Cardiac muscle cell (in vitro differentiated cells and primary cell): ENCODE measurements at regions not wholly inside any gene's neighbourhood (a gene's known extent, or its start where the extent isn't known, plus 50 kb on each side); places are given as distances from the start of the nearest gene placed in this dataset.
"Not testable (repeated sequence)": the region's sequence is repeated elsewhere in the genome, so short reads cannot be mapped to it uniquely, and the experiment has no call there.

Source experiments
- DNase-seq, 2 donors: peaks; one replicate each; pipeline versions ENCODE4 v3.0.0 to v3.0.0-alpha.2; 2010 to 2017; ENCODE audit warnings: low read depth in 1 of 2, low spot score in 1 of 2
- H3K27ac ChIP-seq: fragments of 200-600 bp; sonication (generic); 2 replicates; pipeline ENCODE4 v1.5.1; 2016
- H3K27me3 ChIP-seq: fragments of 200-600 bp; sonication (generic); 2 replicates; pipeline ENCODE4 v1.6.0; 2016; ENCODE audit warnings: control low read depth
- H3K36me3 ChIP-seq: fragments of 200-600 bp; sonication (generic); 2 replicates; pipeline ENCODE4 v1.5.1; 2016; ENCODE audit warnings: control low read depth
- H3K4me1 ChIP-seq: fragments of 200-600 bp; sonication (generic); 2 replicates; pipeline ENCODE4 v1.8.1; 2017; ENCODE audit warnings: low read depth, mild to moderate bottlenecking, mixed run types
- H3K4me3 ChIP-seq: fragments of 200-600 bp; sonication (generic); 2 replicates; pipeline ENCODE4 v1.5.1; 2016; ENCODE audit warnings: mild to moderate bottlenecking
- H3K9me3 ChIP-seq: fragments of 200-600 bp; sonication (generic); 2 replicates; pipeline ENCODE4 v1.5.1; 2017; ENCODE audit warnings: low read depth, mild to moderate bottlenecking, control low read depth
- TF ChIP-seq, protein P1 (sequence below): IDR thresholded peaks from 2 replicates; pipeline ENCODE4 v1.5.1; 2012; ENCODE audit warnings: low read depth, mild to moderate bottlenecking, low read length

DNA sequence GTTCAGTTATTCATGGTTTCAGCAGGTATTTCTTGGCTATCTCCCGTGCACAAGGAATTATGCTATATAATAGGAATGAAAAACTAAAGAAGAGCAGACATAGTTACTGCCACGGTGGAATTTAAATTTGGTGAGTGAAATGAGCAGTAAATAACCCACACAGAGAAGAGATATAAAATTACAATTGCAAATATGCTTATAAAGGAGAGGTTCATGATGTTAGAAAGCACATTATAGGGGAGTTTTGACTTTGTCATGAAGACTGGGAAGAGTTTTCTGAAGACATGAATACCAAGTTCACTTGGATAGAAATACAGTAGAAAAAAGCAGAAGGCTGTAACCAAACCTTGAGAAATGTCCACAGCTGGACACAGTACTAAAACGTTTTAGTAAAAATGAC, 712.0 kb upstream of the AADAT start:
- H3K36me3 ChIP-seq: no peaks in the 10 kb centered on the region
- no peaks in the 10 kb centered on the region for H3K27me3 ChIP-seq
- TF ChIP-seq, protein P1, sequence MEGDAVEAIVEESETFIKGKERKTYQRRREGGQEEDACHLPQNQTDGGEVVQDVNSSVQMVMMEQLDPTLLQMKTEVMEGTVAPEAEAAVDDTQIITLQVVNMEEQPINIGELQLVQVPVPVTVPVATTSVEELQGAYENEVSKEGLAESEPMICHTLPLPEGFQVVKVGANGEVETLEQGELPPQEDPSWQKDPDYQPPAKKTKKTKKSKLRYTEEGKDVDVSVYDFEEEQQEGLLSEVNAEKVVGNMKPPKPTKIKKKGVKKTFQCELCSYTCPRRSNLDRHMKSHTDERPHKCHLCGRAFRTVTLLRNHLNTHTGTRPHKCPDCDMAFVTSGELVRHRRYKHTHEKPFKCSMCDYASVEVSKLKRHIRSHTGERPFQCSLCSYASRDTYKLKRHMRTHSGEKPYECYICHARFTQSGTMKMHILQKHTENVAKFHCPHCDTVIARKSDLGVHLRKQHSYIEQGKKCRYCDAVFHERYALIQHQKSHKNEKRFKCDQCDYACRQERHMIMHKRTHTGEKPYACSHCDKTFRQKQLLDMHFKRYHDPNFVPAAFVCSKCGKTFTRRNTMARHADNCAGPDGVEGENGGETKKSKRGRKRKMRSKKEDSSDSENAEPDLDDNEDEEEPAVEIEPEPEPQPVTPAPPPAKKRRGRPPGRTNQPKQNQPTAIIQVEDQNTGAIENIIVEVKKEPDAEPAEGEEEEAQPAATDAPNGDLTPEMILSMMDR: no peak
- no peak overlapping the region for H3K4me3 ChIP-seq
- no peak overlapping the region for H3K27ac ChIP-seq
- H3K9me3 ChIP-seq: no peaks in the 10 kb centered on the region
- H3K4me1 ChIP-seq: no peaks in the 10 kb centered on the region
- DNase-seq: no peak

DNA sequence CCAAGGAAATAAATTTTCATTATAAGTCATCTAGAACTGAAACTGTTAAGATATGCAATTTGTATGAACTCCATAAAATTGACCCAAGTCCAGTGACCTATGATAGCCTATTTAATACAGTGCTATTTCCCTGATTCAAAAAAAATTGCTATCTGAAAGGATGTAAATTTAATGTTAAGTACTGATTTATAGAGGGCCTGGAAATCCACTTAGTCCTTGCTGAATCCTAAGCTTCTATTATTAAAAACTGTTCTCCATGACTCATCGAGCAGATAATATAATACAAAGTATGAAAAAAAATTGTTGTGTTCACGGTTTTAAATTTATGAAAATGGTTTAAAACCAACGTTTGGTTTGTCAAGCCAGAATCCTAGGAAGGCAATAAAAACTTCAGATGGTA, 704.8 kb upstream of the AADAT start:
- TF ChIP-seq, protein P1: no peak

DNA sequence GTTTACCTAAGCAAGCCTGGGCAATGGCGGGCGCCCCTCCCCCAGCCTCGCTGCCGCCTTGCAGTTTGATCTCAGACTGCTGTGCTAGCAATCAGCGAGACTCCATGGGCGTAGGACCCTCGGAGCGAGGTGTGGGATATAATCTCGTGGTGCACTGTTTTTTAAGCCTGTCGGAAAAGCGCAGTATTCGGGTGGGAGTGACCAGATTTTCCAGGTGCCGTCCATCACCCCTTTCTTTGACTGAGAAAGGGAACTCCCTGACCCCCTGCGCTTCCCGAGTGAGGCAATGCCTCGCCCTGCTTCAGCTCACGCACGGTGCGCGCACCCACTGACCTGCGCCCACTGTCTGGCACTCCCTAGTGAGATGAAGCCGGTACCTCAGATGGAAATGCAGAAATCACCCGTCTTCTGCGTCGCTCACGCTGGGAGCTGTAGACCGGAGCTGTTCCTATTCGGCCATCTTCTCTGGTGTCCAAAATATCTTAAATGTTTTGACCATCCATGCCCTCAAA, 698.8 kb upstream of the AADAT start:
- not testable (repeated sequence) for H3K4me3 ChIP-seq

More for the DNA sequence above, 704.8 kb upstream of the AADAT start:
- no peaks in the 10 kb centered on the region for H3K27me3 ChIP-seq
- no peaks in the 10 kb centered on the region for H3K4me1 ChIP-seq
- no peaks in the 10 kb centered on the region for H3K9me3 ChIP-seq
- DNase-seq: no peak
- no peak overlapping the region for H3K27ac ChIP-seq
- no peaks in the 10 kb centered on the region for H3K36me3 ChIP-seq
- H3K4me3 ChIP-seq: no peak overlapping the region

DNA sequence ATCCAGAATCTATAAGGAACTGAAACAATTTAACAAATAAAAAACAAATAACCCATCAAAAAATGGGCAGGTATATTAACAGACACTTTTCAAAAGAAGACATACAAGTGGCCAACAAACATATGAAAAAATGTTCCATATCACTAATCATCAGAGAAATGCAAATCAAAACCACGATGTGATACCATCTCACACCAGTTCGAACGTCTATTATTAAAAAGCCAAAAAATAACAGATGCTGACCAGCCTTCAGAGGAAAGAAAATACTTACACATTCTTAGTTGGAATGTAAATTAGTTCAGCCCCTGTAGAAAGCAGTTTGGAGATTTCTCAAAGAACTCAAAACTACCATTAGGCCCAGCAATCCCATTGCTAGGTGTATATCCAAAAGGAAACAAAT, 687.9 kb upstream of the AADAT start:
- Histone ChIP-seq H3K27ac (no peak overlapping the region), H3K4me1 (no peaks in the 10 kb centered on the region), H3K36me3 (no peaks in the 10 kb centered on the region), H3K9me3 (no peaks in the 10 kb centered on the region), H3K4me3 (no peak overlapping the region), H3K27me3 (no peaks in the 10 kb centered on the region)
- no peak for DNase-seq
- TF ChIP-seq, protein P1: no peak

More for the DNA sequence above, 698.8 kb upstream of the AADAT start:
- not testable (repeated sequence) for H3K9me3 ChIP-seq, H3K36me3 ChIP-seq, H3K27me3 ChIP-seq, DNase-seq, H3K27ac ChIP-seq, H3K4me1 ChIP-seq

DNA sequence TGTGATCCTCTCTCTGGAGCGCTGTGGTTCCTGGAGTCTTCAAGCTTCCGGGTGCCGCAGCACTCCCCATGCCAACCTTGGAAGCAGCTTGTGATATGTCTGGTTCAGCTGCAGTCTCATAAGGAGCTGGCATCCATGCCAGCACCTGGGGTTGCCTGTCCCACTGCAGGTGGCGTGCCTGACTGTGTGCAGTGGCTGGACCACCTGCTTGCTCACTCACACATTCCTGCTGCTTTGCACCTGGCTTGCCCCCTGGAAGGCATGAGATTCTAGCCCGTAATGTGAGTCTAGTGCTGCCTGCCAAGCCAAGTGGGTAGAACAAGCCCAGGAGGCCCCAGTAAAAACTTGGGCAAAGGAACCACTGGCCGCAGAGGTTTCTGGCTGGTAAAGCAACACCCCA, 687.2 kb upstream of the AADAT start:
- TF ChIP-seq, protein P1: no peak
- DNase-seq: no peak
- Histone ChIP-seq H3K36me3 (no peaks in the 10 kb centered on the region), H3K9me3 (no peaks in the 10 kb centered on the region), H3K27me3 (no peaks in the 10 kb centered on the region), H3K27ac (no peak overlapping the region), H3K4me3 (no peak overlapping the region), H3K4me1 (no peaks in the 10 kb centered on the region)

DNA sequence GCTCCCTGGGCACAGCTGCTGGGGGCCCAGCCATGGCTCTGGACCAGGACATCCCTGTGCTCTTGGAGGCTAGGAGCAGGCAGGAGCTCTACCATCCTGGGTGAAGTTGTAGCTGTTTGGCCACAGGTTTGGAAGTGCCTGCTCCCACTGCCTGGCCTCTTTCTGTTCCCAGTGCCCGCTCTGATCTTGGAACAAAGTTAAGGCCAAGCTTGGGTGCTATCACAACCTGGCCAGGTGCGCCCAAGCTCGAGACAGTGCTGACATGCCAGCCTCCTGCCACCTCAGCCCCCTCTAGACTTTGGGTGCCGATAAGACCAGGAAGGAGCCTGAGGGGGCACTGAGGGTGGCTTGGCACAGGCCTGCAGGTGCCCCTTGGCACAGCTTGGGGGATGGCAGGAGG, 686.1 kb upstream of the AADAT start:
- Histone ChIP-seq H3K36me3 (no peaks in the 10 kb centered on the region), H3K4me1 (no peaks in the 10 kb centered on the region), H3K27me3 (no peaks in the 10 kb centered on the region), H3K9me3 (no peaks in the 10 kb centered on the region), H3K4me3 (no peak overlapping the region), H3K27ac (no peak overlapping the region)
- TF ChIP-seq, protein P1: no peak
- no peak for DNase-seq
